ENCODE measurements at regions not wholly inside any gene's neighbourhood (a gene's known extent, or its start where the extent isn't known, plus 50 kb on each side); places are given as distances from the start of the nearest gene placed in this dataset.
A peak's percentile ranks its signal among the peaks of the same experiment; 100 is the strongest.

GRCh38 chr14:103188810-103189480, 65.7 kb downstream of the TNFAIP2 start:
- ATAC-seq, result peak; percentile 55; the same call in 2 of the 3 replicates
- TF ChIP-seq CREB5 (CRISPR knock-in tag; IDR thresholded peaks at IDR 0.05; ENCODE audit: low read depth) (no peak), TCF4 (CRISPR knock-in tag; IDR thresholded peaks at IDR 0.05; ENCODE audit: borderline replicate concordance) (no peak), PPARA (CRISPR knock-in tag; IDR thresholded peaks at IDR 0.05; ENCODE audit: borderline replicate concordance) (no peak), OSR1 (CRISPR knock-in tag; IDR thresholded peaks at IDR 0.05) (no peak), ESRRG (CRISPR knock-in tag; IDR thresholded peaks at IDR 0.05) (no peak), ZC3H10 (CRISPR knock-in tag; IDR thresholded peaks at IDR 0.05) (no peak), ZNF70 (CRISPR knock-in tag; IDR thresholded peaks at IDR 0.05) (no peak), ISL1 (CRISPR knock-in tag; IDR thresholded peaks at IDR 0.05) (no peak), GLIS3 (CRISPR knock-in tag; IDR thresholded peaks at IDR 0.05) (no peak), CSDC2 (CRISPR knock-in tag; IDR thresholded peaks at IDR 0.05) (no peak), ARNTL (CRISPR knock-in tag; IDR thresholded peaks at IDR 0.05; ENCODE audit: borderline replicate concordance, low read depth) (no peak), TSHZ2 (CRISPR knock-in tag; IDR thresholded peaks at IDR 0.05) (no peak), RARB (CRISPR knock-in tag; IDR thresholded peaks at IDR 0.05) (no peak), PATZ1 (CRISPR knock-in tag; IDR thresholded peaks at IDR 0.05; ENCODE audit: borderline replicate concordance) (no peak), ZNF565 (CRISPR knock-in tag; conservative IDR thresholded peaks at IDR 0.05; ENCODE audit: low read depth) (no peak)
- TF ChIP-seq, protein P1, sequence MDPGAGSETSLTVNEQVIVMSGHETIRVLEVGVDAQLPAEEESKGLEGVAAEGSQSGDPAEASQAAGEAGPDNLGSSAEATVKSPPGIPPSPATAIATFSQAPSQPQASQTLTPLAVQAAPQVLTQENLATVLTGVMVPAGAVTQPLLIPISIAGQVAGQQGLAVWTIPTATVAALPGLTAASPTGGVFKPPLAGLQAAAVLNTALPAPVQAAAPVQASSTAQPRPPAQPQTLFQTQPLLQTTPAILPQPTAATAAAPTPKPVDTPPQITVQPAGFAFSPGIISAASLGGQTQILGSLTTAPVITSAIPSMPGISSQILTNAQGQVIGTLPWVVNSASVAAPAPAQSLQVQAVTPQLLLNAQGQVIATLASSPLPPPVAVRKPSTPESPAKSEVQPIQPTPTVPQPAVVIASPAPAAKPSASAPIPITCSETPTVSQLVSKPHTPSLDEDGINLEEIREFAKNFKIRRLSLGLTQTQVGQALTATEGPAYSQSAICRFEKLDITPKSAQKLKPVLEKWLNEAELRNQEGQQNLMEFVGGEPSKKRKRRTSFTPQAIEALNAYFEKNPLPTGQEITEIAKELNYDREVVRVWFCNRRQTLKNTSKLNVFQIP (CRISPR knock-in tag; IDR thresholded peaks at IDR 0.05; ENCODE audit: borderline replicate concordance, low read depth), result no peak

DNA sequence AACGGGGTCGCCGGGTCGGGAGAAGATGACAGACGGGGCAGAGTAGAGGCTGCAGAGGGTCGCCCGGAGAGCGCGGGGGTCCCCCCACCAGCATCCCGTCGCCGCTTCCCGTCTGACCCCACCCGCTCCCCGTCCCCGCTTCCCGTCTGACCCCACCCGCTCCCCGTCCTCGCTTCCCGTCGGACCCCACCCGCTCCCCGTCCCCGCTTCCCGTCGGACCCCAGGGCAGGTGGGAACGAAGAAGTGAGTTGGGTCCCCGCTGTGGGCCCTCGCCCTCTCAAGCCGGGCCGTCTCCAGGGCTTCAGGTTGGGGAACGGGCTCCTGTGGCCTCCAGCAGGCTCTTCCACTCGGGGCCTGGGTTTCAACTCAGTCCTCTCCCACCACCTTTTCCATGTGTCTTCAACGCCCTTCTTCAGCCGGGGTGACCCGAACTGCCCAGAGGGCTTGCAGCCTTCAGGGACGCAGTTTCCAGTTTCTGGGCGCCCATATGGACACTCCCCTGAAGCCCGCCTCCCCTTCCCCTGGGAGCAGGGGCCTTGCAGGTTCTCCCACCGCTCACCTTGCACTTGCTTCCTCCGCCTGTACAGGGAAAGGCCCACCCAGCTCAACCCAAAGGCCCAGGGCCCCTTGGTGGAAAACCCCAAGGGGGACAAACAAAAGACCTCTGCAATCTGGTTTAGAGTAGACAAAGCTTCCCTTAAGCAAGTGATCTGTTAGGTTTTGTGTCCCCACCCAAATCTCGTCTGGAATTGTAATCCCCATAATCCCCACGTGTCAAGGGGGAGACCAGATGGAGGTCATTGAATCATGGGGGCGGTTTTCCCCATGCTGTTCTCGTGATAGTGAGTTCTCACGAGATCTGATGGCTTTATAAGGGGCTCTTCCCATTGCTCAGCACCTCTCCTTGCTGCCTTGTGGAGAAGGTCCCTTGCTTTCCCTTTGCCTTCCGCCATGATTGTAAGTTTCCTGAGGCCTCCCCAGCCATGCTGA, 66.5 kb downstream of the TNFAIP2 start:
- no peak for ATAC-seq
- no peak for TF ChIP-seq ZC3H10 (CRISPR knock-in tag; IDR thresholded peaks at IDR 0.05)
- TF ChIP-seq SNAI2 (CRISPR knock-in tag; IDR thresholded peaks at IDR 0.05), result no peak
- TF ChIP-seq GLIS3 (CRISPR knock-in tag; IDR thresholded peaks at IDR 0.05), result no peak
- TF ChIP-seq CREB5 (CRISPR knock-in tag; IDR thresholded peaks at IDR 0.05; ENCODE audit: low read depth), result no peak
- no peak for TF ChIP-seq ZNF70 (CRISPR knock-in tag; IDR thresholded peaks at IDR 0.05)
- TF ChIP-seq ESRRG (CRISPR knock-in tag; IDR thresholded peaks at IDR 0.05), result no peak
- no peak for TF ChIP-seq ZNF8 (CRISPR knock-in tag; IDR thresholded peaks at IDR 0.05)
- TF ChIP-seq ZFP30 (CRISPR knock-in tag; IDR thresholded peaks at IDR 0.05), result no peak

DNA sequence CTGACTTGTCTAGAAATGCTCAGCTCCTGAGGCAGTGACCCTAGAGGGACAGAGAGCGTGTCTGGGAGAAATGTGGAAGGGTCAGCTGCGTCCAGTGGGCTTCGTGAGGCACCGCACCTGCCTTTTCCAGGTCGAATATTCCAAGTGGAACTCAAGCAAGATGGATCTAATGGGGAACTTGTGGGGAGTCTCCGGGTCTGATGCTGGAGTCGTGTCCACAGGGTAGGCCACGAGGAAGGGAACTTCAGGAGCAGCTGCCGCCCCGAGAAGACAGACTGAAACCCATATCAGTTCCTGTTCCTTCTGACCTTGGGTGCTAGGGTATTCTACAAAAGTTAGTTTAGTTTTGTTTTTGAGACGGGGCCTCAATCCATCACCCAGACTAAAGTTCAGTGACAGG, 67.5 kb downstream of the TNFAIP2 start:
- ATAC-seq, result no peak
- TF ChIP-seq ESRRG (CRISPR knock-in tag; IDR thresholded peaks at IDR 0.05) (no peak), BACH2 (CRISPR knock-in tag; IDR thresholded peaks at IDR 0.05; ENCODE audit: borderline replicate concordance) (no peak), PPARA (CRISPR knock-in tag; IDR thresholded peaks at IDR 0.05; ENCODE audit: borderline replicate concordance) (no peak), ZNF70 (CRISPR knock-in tag; IDR thresholded peaks at IDR 0.05) (no peak), GLIS3 (CRISPR knock-in tag; IDR thresholded peaks at IDR 0.05) (no peak), ZFP30 (CRISPR knock-in tag; IDR thresholded peaks at IDR 0.05) (no peak)
- TF ChIP-seq, protein P1 (CRISPR knock-in tag; IDR thresholded peaks at IDR 0.05; ENCODE audit: borderline replicate concordance, low read depth), result no peak
